ENCODE measurements at regions not wholly inside any gene's neighbourhood (a gene's known extent, or its start where the extent isn't known, plus 50 kb on each side); places are given as distances from the start of the nearest gene placed in this dataset.

GRCh38 chr3:182294256-182294655, 499.0 kb upstream of the ATP11B start:
- no peaks in the 10 kb centered on the region for H3K36me3 ChIP-seq (replicated peaks in 1 of 2; ENCODE audit: insufficient read depth in 1 of 2, low read depth in 2 of 2)
- H3K4me3 ChIP-seq = no peak overlapping the region
- no peaks in the 10 kb centered on the region for H3K9me3 ChIP-seq
- intact Hi-C loops (cut with DNase I) = no loop called here
- H3K27me3 ChIP-seq = no peaks in the 10 kb centered on the region
- TF ChIP-seq CTCF (IDR thresholded peaks at IDR 0.05) (no peak), POLR2A (IDR thresholded peaks at IDR 0.05) (no peak)
- ATAC-seq = no peak
- no peak for DNase-seq
- H3K4me1 ChIP-seq = no peaks in the 10 kb centered on the region
- no peak overlapping the region for H3K27ac ChIP-seq
- 90 to 93% methylated on average over 2 of the region's 2 CpGs for WGBS, 2 donors

DNA sequence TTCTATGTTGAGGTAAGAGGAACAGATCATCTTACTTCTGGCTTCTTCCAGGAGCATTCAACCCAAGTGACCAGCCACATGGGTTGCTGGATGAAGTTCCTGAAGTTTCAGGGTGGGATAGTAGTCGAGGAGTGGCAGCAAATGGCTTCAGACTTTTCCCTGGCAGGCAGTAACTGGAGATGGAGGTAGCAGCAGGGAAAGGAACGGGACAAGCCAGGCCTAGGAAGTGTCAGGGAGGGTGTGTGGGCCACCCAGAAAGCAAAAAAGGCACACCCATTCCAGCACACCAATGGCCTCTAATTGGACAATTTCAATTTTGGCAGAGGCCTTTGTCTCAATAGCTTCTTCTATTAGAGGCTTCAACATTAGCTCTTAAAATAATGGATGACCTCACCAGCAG, 498.6 kb upstream of the ATP11B start:
- WGBS, 2 donors = 54 to 57% methylated on average over 2 of the region's 2 CpGs
- no peak for DNase-seq
- H3K27ac ChIP-seq = no peak overlapping the region

GRCh38 chr3:182300266-182300665, 493.0 kb upstream of the ATP11B start:
- intact Hi-C loops (cut with DNase I) = no loop called here
- WGBS, 2 donors = 66 to 74% methylated on average over 4 of the region's 4 CpGs
- Histone ChIP-seq H3K9me3 (no peaks in the 10 kb centered on the region), H3K36me3 (replicated peaks in 1 of 2; ENCODE audit: insufficient read depth in 1 of 2, low read depth in 2 of 2) (no peaks in the 10 kb centered on the region), H3K4me3 (no peak overlapping the region), H3K4me1 (no peaks in the 10 kb centered on the region), H3K27ac (no peak overlapping the region), H3K27me3 (no peaks in the 10 kb centered on the region)
- no peak for ATAC-seq
- no peak for TF ChIP-seq POLR2A (IDR thresholded peaks at IDR 0.05)
- TF ChIP-seq CTCF (IDR thresholded peaks at IDR 0.05) = no peak
- no peak for DNase-seq

More for the DNA sequence above, 498.6 kb upstream of the ATP11B start:
- Histone ChIP-seq H3K9me3 (no peaks in the 10 kb centered on the region), H3K36me3 (replicated peaks in 1 of 2; ENCODE audit: insufficient read depth in 1 of 2, low read depth in 2 of 2) (no peaks in the 10 kb centered on the region), H3K4me3 (no peak overlapping the region), H3K4me1 (no peaks in the 10 kb centered on the region), H3K27me3 (no peaks in the 10 kb centered on the region)
- TF ChIP-seq CTCF (IDR thresholded peaks at IDR 0.05) (no peak), POLR2A (IDR thresholded peaks at IDR 0.05) (no peak)
- no peak for ATAC-seq
- intact Hi-C loops (cut with DNase I) = no loop called here

DNA sequence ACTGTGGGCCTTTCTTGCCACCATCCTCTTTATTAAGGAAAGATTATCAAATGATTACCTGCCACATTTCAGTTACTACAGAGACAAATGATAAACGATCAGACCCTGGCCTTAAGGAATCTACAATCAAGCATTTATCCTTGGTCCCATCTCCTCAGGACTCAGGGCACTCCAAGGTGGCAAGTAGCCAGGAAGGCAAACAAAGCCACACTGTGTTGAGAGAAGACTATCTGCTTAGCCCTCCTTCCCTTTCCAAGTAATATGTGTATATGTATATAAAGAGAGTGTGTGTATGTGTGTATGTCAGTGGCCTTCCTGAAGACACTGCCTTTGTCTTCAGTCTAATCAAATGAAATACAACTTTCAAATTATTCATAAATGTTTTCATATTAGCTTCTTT, 490.1 kb upstream of the ATP11B start:
- ATAC-seq (no peak), DNase-seq (no peak)
- H3K27ac ChIP-seq = no peak overlapping the region
- 11 to 15% methylated on average over 1 of the region's 1 CpG for WGBS, 2 donors
- no peaks in the 10 kb centered on the region for H3K27me3 ChIP-seq
- no peaks in the 10 kb centered on the region for H3K4me1 ChIP-seq
- TF ChIP-seq CTCF (IDR thresholded peaks at IDR 0.05) (no peak), POLR2A (IDR thresholded peaks at IDR 0.05) (no peak)
- intact Hi-C loops (cut with DNase I) = no loop called here
- H3K36me3 ChIP-seq (replicated peaks in 1 of 2; ENCODE audit: insufficient read depth in 1 of 2, low read depth in 2 of 2) = no peaks in the 10 kb centered on the region
- H3K4me3 ChIP-seq = no peak overlapping the region
- no peaks in the 10 kb centered on the region for H3K9me3 ChIP-seq

GRCh38 chr3:182305881-182306665, 487.2 kb upstream of the ATP11B start:
- H3K27ac ChIP-seq = no peak overlapping the region
- no peaks in the 10 kb centered on the region for H3K27me3 ChIP-seq
- WGBS, 2 donors = 74 to 76% methylated on average over 6 of the region's 6 CpGs
- no peaks in the 10 kb centered on the region for H3K9me3 ChIP-seq
- DNase-seq (no peak), ATAC-seq (no peak)
- intact Hi-C loops (cut with DNase I) = no loop called here
- no peaks in the 10 kb centered on the region for H3K4me1 ChIP-seq
- no peak overlapping the region for H3K4me3 ChIP-seq
- TF ChIP-seq CTCF (IDR thresholded peaks at IDR 0.05) = no peak
- no peak for TF ChIP-seq POLR2A (IDR thresholded peaks at IDR 0.05)
- H3K36me3 ChIP-seq (replicated peaks in 1 of 2; ENCODE audit: insufficient read depth in 1 of 2, low read depth in 2 of 2) = no peaks in the 10 kb centered on the region

Data from body of pancreas (tissue), 4 donors.